HuH-7.5 (cell line): ENCODE measurements at regions not wholly inside any gene's neighbourhood (a gene's known extent, or its start where the extent isn't known, plus 50 kb on each side); places are given as distances from the start of the nearest gene placed in this dataset.
"Not testable (repeated sequence)": the region's sequence is repeated elsewhere in the genome, so short reads cannot be mapped to it uniquely, and the experiment has no call there.

Experiments used
- DNase-seq: peaks from one replicate; pipeline ENCODE4 v3.0.0; 2011; ENCODE audit warnings: low spot score

DNA sequence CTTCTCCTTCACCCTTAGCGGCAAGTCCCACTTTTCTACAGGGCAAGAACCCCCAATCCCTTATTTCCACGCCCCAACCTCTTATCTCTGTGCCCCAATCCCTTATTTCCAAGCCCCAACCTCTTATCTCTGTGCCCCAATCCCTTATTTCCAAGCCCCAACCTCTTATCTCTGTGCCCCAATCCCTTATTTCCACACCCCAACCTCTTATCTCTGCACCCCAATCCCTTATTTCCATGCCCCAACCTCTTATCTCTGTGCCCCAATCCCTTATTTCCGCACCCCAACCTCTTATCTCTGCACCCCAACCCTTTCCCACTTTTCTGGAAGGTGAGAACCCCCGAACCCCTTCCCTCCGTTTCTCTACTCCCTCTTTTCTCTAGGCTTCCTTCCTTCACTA lies 116.1 kb upstream of the GJE1 start:
- not testable (repeated sequence) for DNase-seq

DNA sequence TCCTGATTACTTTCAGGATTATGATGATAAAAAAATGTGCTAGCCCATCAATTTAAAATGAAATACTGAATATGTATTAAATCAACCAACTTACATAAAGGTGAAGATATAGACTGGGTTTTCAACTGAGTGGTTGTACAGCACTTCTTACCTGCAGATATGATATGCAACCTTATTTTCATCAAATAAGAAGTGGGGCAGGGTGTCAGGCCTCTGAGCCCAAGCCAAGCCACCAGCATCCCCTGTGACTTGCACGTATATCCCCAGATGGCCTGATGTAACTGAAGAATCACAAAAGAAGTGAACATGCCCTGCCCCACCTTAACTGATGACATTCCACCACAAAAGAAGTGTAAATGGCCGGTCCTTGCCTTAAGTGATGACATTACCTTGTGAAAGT lies 117.3 kb upstream of the GJE1 start:
- DNase-seq = not testable (repeated sequence)

DNA sequence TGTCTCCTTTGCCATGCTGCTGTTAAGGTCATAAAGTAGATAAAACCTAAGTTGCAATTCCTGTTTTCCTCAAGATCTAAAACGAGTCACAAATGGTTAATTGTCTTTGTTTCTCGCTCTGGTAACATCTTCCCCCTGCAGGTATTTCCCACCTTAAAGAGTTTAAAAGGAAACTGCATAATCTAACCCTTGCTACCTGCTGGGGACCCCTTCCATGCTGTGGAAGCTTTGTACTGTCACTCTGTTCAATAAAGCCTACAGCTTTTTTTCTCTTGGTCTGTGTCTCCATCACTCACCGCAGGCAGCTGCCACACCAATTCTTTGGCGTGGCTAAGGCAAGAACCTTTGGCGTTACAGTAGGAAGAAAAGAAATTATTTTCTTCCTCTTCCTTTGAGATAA lies 117.7 kb upstream of the GJE1 start:
- DNase-seq = no peak

DNA sequence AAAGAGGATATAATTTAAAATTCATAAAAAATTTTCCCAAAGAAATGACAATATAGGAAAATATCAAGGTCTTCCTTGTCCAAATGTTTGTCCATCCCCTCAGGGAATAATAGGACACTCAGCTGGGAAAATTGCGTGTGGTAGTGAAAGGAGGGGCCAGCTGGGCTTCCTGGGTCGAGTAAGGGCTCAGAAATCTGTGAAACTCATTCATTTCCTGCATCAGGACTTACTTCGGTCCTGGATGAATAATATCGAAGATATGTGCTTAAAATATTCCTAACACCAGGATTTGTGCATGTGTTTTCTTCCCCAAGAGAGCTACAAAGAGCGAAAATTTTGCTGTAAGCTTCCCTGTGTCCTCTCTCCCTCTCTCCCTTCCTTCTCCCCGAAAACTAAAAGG lies 118.2 kb upstream of the GJE1 start:
- no peak for DNase-seq

DNA sequence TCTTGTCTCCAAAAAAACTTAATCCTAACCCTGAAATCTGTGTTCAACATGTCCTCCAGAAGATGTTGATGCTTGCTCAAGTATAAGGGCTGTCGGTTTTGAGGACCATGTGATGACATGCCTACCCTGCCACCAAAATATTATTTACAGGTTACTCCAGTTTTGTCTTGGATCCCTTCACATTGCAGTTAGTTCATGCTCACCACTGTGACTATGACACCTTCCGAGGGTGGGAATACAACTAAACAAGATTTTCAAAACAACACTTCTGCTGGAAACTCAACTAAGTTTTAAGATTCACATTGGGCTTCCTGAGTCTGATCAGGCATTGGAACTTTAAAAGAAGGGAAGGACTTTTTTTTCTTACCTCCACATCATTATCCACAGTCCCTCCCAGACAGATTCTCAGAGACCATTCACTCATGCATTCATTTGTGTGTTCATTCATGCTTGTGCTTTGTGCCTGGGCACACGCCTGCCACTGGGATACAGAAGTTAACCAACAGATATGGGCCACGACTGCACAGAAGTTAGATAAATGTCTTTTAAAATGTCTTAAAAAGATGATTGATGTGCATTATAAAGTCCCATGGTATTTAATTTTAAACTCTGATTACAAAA lies 118.7 kb upstream of the GJE1 start:
- DNase-seq = no peak

DNA sequence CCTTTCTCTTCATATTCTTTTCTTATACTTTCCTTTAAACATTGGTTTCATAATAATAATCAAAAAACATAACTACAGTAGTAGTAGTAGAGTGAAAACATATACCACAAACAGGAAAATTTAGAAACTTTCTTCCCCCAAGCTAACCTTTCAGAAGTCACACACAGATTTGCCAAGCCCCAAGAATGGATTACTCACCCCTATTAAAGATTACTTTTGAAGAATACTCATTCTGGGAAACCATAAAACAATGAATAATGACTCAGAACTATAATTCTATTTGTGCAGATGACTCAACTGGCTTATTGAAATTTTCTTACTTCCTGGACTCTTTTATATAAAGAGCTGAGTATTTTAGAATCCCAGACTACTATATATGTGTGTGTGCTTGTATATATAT lies 119.4 kb upstream of the GJE1 start:
- DNase-seq = no peak

DNA sequence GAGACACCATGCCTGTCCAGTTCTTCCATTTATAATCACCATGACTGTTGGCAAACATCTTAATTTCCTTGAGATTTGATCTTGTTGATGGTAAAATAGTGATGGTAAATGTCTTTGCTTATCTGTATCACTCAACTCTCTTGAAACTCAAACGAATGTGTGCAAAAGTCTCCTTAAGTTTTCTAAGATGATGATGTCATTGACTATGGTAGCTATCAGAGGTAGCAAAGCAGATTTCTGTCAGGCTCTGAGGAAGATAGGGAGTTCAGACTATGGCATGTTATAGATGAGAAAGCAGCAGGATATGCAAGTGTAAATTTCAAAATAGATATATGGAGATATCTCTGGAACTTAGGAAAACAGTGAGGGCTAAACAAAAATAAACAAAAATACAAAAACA lies 121.0 kb upstream of the GJE1 start:
- DNase-seq = no peak

DNA sequence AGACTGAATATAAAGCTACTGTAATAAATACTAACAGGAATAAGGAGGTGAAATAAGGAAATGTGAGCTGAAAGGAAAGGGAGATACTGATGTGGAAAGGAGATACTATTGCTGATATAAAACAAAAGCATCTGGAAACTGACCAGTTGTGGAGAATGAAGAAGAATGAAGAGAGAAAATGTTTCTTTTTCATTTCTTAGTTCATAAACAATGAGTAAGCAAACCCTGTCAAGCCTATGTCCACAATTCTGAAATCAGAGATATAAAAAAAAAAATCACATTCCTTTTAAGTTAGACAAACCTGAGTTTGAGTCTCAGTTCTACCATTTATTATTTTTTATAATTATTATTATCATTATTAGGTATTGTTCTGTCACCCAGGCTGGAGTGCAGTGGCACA lies 121.6 kb upstream of the GJE1 start:
- DNase-seq = no peak

DNA sequence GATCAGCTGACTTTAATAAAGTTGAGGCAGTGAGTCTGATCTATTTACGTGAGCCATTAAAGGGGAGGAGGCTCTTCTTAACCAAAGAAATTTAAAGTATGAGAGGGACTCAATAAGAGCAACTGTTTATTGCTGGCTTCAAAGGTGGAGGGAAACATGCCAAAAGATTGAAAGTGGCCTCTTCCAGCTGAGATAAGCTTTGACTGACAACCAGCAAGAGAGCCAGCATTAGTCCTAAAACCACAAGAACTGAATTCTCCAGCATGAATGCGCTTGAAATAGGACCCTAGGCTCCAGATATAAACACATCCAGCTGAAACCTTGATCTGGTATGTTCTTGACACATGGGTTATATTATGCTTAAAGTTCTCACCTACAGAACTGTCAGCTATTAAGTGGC lies 123.1 kb upstream of the GJE1 start:
- no peak for DNase-seq

DNA sequence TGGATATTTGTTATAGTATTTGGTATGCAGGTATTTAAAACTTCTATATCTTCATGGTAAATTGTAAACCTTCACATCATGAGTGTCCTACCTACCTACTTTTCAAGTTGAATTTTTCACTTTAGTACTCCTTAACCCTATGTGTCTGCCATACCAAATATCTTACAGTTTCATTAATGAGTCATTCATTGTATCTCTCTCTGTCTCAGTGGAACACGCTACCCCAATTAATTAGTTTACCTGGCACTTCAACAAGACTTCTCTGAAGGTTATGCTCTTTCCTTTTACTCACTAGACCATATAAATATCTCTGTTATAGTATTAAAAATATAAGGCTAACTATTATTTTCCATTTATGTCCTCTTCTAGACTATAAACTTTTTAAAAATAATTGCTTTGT lies 123.9 kb upstream of the GJE1 start:
- DNase-seq = no peak

DNA sequence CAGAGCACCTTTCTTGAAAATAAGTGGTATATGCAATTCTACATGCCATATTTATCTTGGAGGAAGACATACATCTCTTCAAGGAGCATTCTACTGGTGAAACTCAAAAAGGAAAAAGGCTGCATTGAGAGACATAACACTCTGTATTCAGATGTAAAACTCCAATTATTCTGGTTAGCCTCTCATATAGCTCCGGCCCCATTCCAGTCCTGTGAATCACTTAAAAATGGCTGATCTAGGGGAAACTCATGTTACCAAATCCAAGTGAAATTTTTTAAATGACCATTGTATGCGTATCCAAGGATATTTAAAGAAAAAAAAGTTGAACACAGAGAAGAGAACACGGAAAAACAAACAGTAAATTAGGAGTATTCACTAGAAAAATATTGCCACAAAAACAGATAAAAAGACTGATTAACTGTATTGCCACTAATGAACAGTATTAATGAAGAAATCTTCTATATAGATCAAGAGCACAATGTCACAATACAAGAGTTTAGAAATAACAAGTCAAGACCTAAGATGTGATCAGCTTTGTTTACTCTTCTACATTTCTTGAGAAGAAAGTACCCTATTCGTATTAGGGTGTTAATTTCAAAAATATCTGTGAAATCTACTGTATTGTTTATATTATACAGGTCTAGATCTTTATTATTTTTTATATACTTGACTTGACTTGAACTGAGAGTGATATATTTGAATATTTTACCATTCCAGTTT lies 124.5 kb upstream of the GJE1 start:
- no peak for DNase-seq

DNA sequence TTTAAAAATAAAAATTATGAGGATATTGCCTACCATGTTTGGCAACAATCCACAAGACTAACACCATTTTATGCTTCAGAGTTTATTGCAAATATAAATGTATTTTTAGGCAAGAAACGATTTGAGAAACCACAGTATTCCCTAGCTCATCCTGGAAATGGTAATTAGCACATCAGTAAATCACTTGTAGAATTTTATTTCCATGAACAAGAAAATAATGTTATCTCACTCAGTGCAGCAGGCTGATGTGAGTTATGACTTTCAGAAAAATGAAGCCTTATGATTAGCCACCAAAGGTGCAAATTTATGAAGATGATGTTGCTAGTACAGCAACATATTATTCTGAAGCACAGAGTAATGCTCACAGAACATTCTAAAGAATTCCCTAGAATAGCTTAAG lies 127.7 kb upstream of the GJE1 start:
- no peak for DNase-seq

DNA sequence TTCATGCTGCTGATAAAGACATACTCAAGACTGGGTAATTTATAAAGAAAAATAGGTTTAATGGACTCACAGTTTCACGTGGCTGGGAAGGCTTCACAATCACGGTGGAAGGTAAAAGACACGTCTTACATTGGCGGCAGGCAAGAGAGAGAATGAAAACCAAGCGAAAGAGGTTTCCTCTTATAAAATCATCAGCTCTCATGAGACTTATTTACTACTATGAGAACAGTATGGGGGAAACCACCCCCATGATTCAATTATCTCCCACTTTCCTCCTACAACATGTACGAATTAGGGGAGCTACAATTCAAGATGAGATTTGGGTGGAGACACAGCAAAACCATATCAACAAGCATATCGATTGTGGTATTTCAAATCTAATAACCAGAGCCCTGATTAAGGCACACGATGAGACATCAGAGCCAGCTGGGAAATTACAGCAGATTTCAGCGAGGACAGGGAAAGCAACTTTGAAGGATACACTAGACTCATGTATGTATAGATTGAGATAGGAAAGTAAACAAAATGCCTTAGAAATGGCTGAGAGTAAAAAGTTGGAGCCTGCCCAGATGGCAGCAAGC lies 129.8 kb upstream of the GJE1 start:
- DNase-seq = no peak

DNA sequence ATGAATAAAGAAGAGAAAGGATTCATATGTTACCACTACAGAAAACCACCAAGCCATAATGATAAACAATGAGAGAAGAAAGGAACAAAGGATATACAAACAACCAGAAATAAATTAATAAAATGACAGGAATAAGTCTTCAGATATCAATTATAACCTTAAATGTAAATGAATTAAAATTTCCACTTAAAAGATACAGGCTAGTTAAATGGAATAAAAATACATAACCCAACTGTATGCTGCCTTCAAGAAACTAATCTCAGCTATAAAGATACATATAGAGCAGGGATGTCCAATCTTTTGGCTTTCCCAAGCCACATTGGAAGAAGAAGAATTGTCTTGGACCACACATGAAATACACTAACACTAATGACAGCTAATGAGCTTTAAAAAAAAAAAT lies 135.9 kb upstream of the GJE1 start:
- no peak for DNase-seq

DNA sequence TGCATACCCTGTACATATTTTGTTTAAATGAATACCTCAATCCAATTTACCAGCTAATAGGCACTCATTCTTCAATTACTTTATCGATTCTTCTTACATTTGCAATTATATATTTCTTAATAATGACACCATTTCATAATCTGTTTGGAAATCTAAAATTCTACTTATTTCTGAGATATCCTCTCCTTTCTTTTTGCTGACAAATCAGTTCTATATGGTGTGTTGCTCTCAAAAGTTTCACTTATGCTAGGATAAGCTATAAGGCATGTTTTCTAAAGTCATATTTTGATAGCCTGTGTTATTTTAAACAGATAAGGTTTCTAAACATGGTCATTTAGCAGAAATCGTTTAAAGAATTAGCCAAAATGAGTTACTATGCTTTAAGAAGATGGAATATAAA lies 140.6 kb upstream of the GJE1 start:
- no peak for DNase-seq

DNA sequence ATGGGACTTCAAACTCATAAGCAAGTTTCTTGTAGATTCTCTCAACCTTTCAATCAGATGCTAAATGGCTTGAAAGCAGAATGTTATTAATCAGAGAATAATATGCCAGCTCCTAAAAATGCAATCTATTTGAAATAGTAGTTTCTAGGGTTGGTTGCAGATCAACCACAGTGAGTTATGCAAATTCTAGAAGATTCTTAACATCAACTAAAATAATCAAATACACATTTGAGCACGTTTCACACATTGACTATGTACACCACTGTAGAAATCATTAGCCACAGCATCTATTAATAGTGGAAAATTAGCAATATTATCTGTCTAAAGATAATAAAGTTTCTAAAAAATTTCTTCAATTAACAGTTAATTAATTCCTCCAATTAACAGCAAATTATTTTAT lies 141.9 kb upstream of the GJE1 start:
- no peak for DNase-seq

DNA sequence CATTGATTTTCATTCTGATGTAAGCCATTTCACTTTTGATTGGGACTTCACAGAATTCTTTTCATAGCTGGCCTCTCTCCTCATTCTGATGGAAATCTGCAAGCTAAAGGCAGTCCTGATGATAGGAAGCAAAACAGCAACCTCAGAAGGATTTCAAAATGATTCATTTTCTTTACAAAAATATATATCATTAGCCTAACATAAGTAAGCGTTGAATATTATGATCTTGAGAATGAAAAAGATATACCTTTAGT lies 143.1 kb upstream of the GJE1 start:
- no peak for DNase-seq

DNA sequence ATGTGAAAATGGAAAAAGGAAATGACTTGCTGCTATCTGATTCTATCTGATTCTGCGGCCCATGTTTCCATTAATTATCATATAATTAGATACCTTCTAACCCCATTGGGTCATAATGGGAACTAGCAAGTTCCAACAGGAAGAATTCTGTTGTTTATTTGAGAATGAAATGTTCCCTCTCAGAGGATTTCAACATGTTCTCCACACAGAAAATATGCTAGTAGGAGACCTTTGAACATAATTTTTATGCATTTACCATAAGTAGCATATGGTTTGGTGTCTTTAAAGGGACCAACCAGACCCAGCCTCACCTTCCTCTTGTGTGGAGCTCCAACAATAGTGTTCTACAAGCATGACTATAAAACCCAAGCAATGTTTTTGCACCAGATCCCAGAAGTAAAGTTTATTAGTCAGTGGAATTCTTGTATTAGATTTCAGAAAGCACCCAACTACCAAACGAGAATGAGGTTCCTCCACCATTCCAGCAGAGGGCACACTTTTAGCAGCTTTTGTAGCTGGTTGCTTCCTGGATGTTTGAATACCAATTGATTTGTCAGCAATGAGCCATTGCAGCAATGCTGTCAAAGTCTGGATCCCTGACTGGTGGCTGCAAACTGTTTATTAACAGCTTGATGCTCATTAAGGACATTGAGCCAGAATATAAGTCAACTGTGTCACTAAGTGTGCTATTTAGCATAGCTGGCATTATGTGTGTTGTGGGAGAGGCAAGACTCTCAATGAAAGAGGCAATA lies 143.6 kb upstream of the GJE1 start:
- DNase-seq = peak; percentile 18

DNA sequence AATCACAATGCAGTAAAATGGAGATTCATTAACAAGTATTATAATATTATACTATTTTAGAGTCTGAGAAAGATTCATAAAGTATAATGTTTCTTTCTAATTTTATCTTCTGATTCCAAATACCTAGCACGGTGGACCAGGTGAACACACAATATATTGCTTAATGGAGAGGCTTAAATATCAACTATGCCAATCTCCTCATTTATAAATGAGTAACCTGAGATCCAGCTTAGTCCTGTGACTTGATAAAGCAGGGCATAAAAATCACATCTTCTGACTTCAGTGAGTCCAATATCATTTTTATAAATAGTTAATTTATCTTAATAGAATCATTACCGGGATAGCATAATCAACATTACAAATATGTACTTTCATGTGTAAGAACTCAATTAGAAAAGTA lies 144.4 kb upstream of the GJE1 start:
- no peak for DNase-seq

DNA sequence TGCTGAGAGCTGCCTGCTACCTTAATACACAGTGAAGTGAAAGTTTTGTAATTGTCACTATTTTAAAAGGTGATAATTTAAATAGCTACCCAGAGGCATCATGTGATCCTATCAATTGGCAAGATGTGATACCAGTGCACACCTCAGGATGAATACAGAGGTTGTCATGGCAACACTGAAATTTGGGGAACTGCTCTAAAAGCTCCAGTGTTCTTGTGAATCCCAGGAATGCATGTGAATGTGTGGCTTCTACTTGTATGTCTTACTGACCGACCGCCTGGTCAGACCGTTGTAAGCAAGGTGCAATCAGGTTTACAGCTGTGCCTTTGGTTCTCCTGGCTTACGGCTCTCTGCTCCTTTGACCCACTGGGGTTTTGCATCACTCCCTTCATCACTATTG lies 146.3 kb upstream of the GJE1 start:
- DNase-seq = no peak

DNA sequence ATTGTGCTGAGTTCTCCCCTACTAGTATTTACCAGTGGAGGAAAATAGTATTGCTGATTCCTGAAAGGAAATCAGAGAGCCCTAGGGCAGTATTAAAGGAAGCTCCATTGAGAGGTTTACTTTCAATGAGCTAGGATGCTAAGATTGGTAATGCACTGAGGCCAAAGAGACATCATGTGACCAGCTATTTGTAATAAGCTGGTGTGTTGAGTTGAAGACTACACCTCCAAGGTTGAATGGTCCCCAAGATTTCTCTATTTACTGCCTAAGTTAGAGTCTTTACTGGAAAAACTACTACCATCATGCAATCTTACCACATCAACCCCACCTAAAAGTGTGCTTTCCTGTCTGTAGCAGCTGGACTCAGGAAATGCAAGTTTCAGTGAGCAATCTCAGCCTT lies 151.5 kb upstream of the GJE1 start:
- no peak for DNase-seq

DNA sequence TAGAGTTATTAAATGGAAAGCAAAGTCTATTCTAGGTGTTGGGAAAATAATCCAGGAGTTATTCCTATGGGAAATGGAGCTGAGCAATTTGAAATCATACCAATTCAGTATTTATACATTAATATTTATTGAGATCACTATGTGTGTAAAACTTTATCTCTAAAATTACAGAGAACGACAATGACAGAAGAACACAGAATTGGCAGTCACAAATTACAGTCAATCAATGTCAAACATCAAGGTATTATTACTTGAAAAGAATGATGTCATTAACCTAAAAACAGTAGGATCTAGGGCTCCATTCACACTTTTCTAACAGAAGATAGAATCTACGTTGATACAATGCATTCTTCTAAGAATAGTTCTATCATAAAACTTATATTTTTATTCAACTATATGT lies 154.9 kb upstream of the GJE1 start:
- no peak for DNase-seq

DNA sequence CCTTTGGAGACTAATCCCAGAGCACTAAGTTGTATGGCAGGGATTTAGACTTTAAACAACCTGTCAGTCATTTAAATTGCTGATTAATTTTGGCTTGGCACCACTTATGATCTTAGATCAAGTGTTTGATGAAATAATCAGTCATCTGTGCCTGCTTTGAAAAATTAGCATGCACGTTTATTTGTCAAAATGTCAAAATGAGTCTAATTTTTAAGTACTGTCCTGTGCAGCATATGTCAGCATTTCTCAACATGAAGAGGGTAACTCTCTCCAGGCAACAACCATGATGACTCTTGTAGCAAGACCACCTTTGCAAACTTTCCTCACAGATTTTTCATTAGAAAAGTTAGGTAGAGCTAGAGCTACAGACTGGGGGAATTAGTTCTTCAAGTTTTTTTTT lies 155.7 kb upstream of the GJE1 start:
- DNase-seq = no peak
